ENCODE measurements at regions not wholly inside any gene's neighbourhood (a gene's known extent, or its start where the extent isn't known, plus 50 kb on each side); places are given as distances from the start of the nearest gene placed in this dataset.

- no peak for TF ChIP-seq CTCF (IDR thresholded peaks at IDR 0.05; ENCODE audit: low read depth, low read length, missing control alignments)
- no peak for DNase-seq (ENCODE audit: extremely low read depth, low read depth)
- no peak overlapping the region for H3K4me3 ChIP-seq (replicated peaks; ENCODE audit: low read depth, low read length)
Measured at GRCh38 chr10:31121757-31122577, 90.3 kb upstream of the ZNF438 start.

- TF ChIP-seq CTCF (IDR thresholded peaks at IDR 0.05; ENCODE audit: low read depth, low read length, missing control alignments) = no peak
- no peak overlapping the region for H3K4me3 ChIP-seq (replicated peaks; ENCODE audit: low read depth, low read length)
- no peak for DNase-seq (ENCODE audit: extremely low read depth, low read depth)
Measured at GRCh38 chr10:31123946-31124345, 92.3 kb upstream of the ZNF438 start.

GRCh38 chr10:31124852-31125251 is 93.2 kb upstream of the ZNF438 start:
- H3K4me3 ChIP-seq (replicated peaks; ENCODE audit: low read depth, low read length) = no peak overlapping the region
- no peak for TF ChIP-seq CTCF (IDR thresholded peaks at IDR 0.05; ENCODE audit: low read depth, low read length, missing control alignments)
- no peak for DNase-seq (ENCODE audit: extremely low read depth, low read depth)

- H3K4me3 ChIP-seq (replicated peaks; ENCODE audit: low read depth, low read length) = no peak overlapping the region
- no peak for TF ChIP-seq CTCF (IDR thresholded peaks at IDR 0.05; ENCODE audit: low read depth, low read length, missing control alignments)
- DNase-seq (ENCODE audit: extremely low read depth, low read depth) = no peak
Measured at GRCh38 chr10:31125789-31126188, 94.1 kb upstream of the ZNF438 start.

- no peak overlapping the region for H3K4me3 ChIP-seq (replicated peaks; ENCODE audit: low read depth, low read length)
- TF ChIP-seq CTCF (IDR thresholded peaks at IDR 0.05; ENCODE audit: low read depth, low read length, missing control alignments) = no peak
- no peak for DNase-seq (ENCODE audit: extremely low read depth, low read depth)
Measured at GRCh38 chr10:31126593-31126992, 94.9 kb upstream of the ZNF438 start.

- no peak for TF ChIP-seq CTCF (IDR thresholded peaks at IDR 0.05; ENCODE audit: low read depth, low read length, missing control alignments)
- no peak overlapping the region for H3K4me3 ChIP-seq (replicated peaks; ENCODE audit: low read depth, low read length)
- DNase-seq (ENCODE audit: extremely low read depth, low read depth) = no peak
Measured at GRCh38 chr10:31128536-31128935, 96.9 kb upstream of the ZNF438 start.

- TF ChIP-seq CTCF (IDR thresholded peaks at IDR 0.05; ENCODE audit: low read depth, low read length, missing control alignments) = no peak
- H3K4me3 ChIP-seq (replicated peaks; ENCODE audit: low read depth, low read length) = no peak overlapping the region
Measured at GRCh38 chr10:31129271-31129670, 97.6 kb upstream of the ZNF438 start.

More at GRCh38 chr10:31129271-31129670, 97.6 kb upstream of the ZNF438 start:
- DNase-seq (ENCODE audit: extremely low read depth, low read depth) = peak; percentile 71

Measured in HFF-Myc (cell line).